Activated T-helper 17 cell treated with anti-CD3 and anti-CD28 coated beads, Interleukin-2, amount 50 U/mL, for 72 hours (primary cell): ENCODE measurements at regions not wholly inside any gene's neighbourhood (a gene's known extent, or its start where the extent isn't known, plus 50 kb on each side); places are given as distances from the start of the nearest gene placed in this dataset.
"Not testable (repeated sequence)": the region's sequence is repeated elsewhere in the genome, so short reads cannot be mapped to it uniquely, and the experiment has no call there.

Source experiments
- ATAC-seq: fragments of 150-1000 bp; cut with Tn5 transposase; replicated peaks from 2 replicates; pipeline ENCODE4 v1.10.0; 2021; ENCODE audit warnings: mild to moderate bottlenecking, moderate library complexity
- H3K27ac Mint-ChIP-seq: one replicate; pipeline ENCODE4 v1.8.0; 2022; ENCODE audit warnings: mixed read lengths
- H3K27me3 Mint-ChIP-seq: one replicate; pipeline ENCODE4 v1.8.0; 2022; ENCODE audit warnings: mixed read lengths
- H3K36me3 Mint-ChIP-seq: one replicate; pipeline ENCODE4 v1.8.0; 2022; ENCODE audit warnings: low read depth, mild to moderate bottlenecking, mixed read lengths
- H3K4me1 Mint-ChIP-seq: one replicate; pipeline ENCODE4 v1.8.0; 2022; ENCODE audit warnings: mixed read lengths
- H3K4me3 Mint-ChIP-seq: one replicate; pipeline ENCODE4 v1.8.0; 2022; ENCODE audit warnings: mild to moderate bottlenecking, mixed read lengths
- H3K9me3 Mint-ChIP-seq: one replicate; pipeline ENCODE4 v1.8.0; 2022; ENCODE audit warnings: mixed read lengths

DNA sequence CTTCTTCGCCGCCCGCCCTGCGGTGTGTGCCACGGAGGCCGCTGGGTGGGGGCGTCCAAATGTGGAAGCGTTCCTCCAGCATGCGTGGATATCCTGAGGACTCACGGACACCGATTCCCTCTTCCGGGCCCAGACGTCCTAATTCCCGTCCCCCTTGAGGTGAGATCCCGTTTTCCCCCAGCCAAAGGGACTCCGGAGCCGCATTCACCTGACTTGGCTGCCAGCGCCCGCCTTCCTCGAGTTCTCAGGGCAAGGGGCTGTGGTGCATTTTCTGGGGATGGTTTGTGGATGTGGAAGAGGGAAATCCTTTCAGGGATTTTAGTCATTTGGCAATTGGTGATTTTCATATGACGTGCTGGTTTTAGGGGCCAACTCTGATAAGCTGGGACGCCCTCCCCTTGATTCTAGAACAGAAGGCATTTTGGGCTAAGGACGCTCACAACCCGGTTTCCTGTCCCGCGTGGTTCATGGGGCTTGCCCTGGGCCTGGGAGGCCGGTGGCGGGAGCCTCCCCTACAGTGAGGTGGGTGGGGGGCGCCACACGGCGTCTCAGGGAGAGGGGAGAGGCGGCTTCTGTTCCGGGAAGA lies 165.4 kb downstream of the ACTR3B start:
- peaks cover 12% of the 10 kb centered on the region for H3K9me3 Mint-ChIP-seq
- H3K4me3 Mint-ChIP-seq: no peak overlapping the region
- H3K36me3 Mint-ChIP-seq: no peaks in the 10 kb centered on the region
- ATAC-seq: no peak
- H3K4me1 Mint-ChIP-seq: no peaks in the 10 kb centered on the region
- peaks cover 26% of the 10 kb centered on the region for H3K27me3 Mint-ChIP-seq
- H3K27ac Mint-ChIP-seq: no peak overlapping the region

DNA sequence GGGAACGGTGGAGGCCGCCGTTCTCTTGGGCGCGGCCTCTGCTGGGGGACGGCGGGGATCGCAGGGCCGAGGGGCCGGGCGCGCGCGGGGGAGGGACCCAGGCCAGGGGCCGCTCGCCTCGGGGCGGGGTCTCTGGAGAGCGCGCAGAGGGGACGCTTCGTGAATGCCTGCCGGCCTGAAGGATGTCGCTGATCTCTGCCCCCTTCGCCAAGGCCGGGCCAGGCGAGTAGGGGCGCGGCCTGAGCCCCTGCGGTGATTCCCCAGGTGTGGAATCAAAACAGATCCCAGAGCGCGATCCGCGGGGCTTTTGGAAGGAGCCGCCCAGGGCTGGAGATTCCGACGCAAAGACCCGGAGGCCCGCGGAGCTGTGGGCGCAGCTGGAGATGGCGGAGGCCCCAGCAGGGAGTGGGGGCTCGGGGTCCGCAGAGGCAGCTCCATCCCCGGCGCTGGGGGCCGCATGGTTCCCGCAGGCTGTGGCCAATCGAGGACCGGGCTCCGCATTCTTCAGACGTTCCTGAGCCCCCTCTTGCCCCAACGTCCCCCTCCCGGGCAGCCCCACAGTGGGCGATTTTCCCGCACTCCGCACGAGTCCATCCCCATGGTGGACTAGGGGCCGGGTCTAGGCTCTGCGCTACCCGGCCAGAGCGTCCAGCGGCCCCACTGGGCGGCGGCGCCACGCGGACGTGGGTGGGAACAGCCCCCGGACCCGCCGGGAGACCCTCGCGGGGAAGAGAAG lies 166.0 kb downstream of the ACTR3B start:
- ATAC-seq: no peak
- H3K36me3 Mint-ChIP-seq: no peaks in the 10 kb centered on the region
- H3K4me1 Mint-ChIP-seq: no peaks in the 10 kb centered on the region

DNA sequence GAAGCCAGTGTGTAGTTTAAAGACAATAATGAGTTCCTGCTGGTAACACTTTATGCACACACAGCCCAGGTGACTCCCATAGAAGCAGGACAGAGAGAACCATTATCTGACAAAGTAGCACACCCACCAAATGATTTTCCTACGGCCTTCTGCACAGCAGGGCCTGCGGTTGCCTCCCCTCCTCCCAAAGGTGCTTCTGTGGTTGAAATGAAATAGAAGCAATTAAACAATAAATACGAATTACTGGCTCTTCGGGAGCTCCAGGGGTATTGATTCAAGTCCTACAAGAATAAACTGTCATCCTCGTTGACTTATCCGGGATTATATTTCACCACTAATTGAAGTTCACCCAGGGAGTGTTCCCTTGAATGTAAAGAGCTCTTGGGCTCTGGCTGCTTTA lies 172.1 kb downstream of the ACTR3B start:
- ATAC-seq: no peak
- no peaks in the 10 kb centered on the region for H3K27me3 Mint-ChIP-seq
- no peak overlapping the region for H3K4me3 Mint-ChIP-seq
- no peaks in the 10 kb centered on the region for H3K4me1 Mint-ChIP-seq
- H3K36me3 Mint-ChIP-seq: no peaks in the 10 kb centered on the region
- no peak overlapping the region for H3K27ac Mint-ChIP-seq
- peaks cover 7% of the 10 kb centered on the region for H3K9me3 Mint-ChIP-seq

More for the DNA sequence above, 166.0 kb downstream of the ACTR3B start:
- peaks cover 14% of the 10 kb centered on the region for H3K9me3 Mint-ChIP-seq
- H3K27me3 Mint-ChIP-seq: peaks cover 26% of the 10 kb centered on the region
- H3K4me3 Mint-ChIP-seq: no peak overlapping the region
- H3K27ac Mint-ChIP-seq: no peak overlapping the region

DNA sequence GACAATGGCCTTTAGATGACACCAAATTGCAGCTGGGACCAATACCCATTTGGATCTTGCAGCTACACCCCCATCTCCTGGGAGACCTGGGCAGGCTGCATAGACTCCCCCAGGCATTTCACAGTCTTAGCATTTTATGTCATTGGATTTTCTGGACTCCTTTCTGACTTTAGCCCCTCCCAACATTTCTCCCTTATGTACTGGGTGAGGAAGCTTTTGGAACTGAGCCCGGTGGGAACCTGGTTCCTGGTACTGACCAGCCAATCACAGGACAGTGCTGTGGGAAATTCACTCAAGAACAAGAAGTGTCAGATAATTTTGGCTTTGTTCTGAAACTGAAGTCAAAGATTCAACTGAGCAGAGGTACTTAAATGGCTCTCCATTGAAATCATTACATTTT lies 177.7 kb downstream of the ACTR3B start:
- Mint-ChIP-seq H3K9me3 (no peaks in the 10 kb centered on the region), H3K27me3 (no peaks in the 10 kb centered on the region), H3K36me3 (no peaks in the 10 kb centered on the region), H3K27ac (no peak overlapping the region), H3K4me1 (no peaks in the 10 kb centered on the region), H3K4me3 (no peak overlapping the region)
- ATAC-seq: no peak

DNA sequence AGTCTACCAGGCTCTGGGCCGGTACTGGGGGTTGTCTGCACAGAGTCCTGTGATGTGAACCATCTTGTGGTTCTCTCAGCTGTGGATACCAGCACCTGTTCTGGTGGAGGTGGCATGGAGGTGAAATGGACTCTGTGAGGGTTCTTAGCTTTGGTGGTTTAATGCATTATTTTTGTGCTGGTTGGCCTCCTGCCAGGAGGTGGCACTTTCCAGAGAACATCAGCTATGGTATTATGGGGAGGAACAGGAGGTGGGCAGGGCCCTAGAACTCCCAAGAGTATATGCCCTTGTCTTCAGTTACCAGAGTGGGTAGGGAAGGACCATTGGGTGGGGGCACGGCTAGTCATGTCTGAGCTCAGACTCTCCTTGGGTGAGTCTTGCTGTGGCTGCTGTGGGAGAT lies 187.1 kb downstream of the ACTR3B start:
- H3K9me3 Mint-ChIP-seq, H3K4me1 Mint-ChIP-seq, H3K27ac Mint-ChIP-seq, H3K27me3 Mint-ChIP-seq, H3K36me3 Mint-ChIP-seq, H3K4me3 Mint-ChIP-seq, ATAC-seq: not testable (repeated sequence)

DNA sequence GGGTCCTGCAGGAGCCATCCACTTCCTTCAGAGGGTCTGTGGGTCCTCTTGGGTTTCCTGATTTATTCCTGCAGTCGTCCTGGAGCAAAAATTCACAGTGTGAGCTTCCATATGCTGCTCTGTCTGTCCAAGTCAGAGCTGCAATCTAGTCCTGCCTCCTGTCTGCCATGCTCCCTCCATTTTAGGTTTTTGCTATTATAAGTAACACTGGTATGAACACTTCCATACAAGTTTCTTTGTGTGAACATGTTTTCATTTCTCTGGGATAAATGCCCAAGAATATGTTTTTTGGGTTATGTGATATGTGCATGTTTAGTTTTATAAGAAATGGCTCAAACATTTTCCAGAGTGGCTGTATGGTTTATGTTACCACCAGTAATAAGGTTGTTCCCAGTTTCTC lies 188.1 kb downstream of the ACTR3B start:
- ATAC-seq: no peak
- no peaks in the 10 kb centered on the region for H3K36me3 Mint-ChIP-seq
- H3K4me3 Mint-ChIP-seq: no peak overlapping the region
- peaks cover 5% of the 10 kb centered on the region for H3K27me3 Mint-ChIP-seq
- peaks cover 5% of the 10 kb centered on the region for H3K9me3 Mint-ChIP-seq
- H3K4me1 Mint-ChIP-seq: no peaks in the 10 kb centered on the region
- H3K27ac Mint-ChIP-seq: no peak overlapping the region

DNA sequence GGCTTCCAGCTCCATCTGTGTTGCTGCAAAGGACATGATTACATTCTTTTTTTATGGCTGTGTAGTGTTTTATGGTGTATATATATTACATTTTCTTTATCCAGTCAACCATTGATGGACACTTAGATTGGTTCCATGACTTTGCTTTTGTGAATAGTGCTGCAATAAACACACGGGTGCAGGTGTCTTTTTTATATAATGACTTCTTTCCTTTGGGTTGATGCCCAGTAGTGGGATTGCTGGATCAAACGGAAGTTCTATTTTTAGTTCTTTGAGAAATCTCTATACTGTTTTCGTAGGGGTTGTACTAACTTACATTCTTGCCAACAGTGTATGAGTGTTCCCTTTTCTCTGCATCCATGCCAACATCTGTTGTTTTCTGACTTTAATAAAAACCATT lies 189.7 kb downstream of the ACTR3B start:
- H3K4me3 Mint-ChIP-seq: no peak overlapping the region
- H3K9me3 Mint-ChIP-seq: peaks cover 5% of the 10 kb centered on the region
- no peak overlapping the region for H3K27ac Mint-ChIP-seq
- no peaks in the 10 kb centered on the region for H3K36me3 Mint-ChIP-seq
- ATAC-seq: no peak
- peaks cover 5% of the 10 kb centered on the region for H3K27me3 Mint-ChIP-seq
- no peaks in the 10 kb centered on the region for H3K4me1 Mint-ChIP-seq

DNA sequence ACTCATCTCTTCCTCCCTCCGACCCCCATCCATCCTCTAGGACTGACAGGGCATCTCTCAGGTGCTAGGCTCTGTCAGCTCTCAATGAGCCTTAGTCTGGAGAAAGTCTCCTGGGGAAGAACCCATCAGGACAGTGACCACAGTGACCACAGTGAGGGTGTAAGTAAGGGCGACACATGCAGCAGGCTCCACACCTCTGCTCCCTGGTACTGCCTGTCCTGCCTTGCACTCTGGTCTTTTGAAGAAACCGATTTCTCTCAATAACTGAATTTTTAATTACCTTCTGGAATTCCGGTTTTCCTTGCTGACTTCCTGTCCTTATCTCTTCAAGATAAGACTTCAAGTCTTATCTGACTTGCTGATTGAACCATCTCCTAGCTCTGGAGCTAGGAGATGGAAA lies 190.2 kb downstream of the ACTR3B start:
- Mint-ChIP-seq H3K9me3 (peaks cover 5% of the 10 kb centered on the region), H3K27ac (no peak overlapping the region), H3K4me3 (no peak overlapping the region), H3K4me1 (no peaks in the 10 kb centered on the region), H3K36me3 (no peaks in the 10 kb centered on the region), H3K27me3 (peaks cover 5% of the 10 kb centered on the region)
- no peak for ATAC-seq

DNA sequence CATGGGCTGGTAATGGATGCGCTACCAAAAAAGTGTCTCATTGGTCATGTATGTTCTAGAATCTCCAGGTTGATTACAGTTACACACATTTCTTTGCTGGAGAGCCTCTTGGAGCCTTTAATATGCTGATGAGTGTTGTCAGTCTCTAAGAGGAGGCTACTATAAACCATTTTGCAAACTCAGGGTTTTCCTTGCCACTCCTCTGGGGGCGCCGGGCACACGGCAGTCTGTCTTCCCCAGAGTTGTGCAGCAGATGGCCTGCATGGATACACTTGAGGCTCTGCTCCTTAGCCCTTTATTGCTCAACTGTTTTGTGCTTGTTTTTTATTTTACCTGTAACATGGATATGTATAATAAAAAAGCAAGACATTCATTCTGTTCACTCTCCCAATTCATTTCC lies 196.5 kb downstream of the ACTR3B start:
- Mint-ChIP-seq H3K4me1 (no peaks in the 10 kb centered on the region), H3K9me3 (peaks cover 4% of the 10 kb centered on the region), H3K36me3 (no peaks in the 10 kb centered on the region), H3K27me3 (peaks cover 4% of the 10 kb centered on the region), H3K4me3 (no peak overlapping the region), H3K27ac (no peak overlapping the region)
- ATAC-seq: no peak

DNA sequence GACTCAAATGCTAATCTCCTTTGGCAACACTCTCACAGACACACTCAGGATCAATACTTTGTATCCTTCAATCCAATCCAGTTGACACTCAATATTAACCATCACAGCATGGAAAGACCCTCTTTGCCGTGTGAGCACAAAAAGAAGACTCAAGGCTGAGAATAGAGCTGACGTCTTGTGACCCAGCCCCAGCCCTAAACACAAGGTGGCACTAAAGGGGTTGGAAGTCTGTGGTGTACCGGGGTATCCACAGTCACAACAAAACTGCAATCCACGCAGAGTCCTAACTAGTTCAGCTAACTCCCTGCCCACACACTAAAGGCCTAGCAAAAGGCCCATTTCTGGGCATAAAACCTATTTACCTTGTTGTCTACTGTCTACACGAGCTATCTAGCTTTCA lies 200.1 kb downstream of the ACTR3B start:
- no peaks in the 10 kb centered on the region for H3K4me1 Mint-ChIP-seq

DNA sequence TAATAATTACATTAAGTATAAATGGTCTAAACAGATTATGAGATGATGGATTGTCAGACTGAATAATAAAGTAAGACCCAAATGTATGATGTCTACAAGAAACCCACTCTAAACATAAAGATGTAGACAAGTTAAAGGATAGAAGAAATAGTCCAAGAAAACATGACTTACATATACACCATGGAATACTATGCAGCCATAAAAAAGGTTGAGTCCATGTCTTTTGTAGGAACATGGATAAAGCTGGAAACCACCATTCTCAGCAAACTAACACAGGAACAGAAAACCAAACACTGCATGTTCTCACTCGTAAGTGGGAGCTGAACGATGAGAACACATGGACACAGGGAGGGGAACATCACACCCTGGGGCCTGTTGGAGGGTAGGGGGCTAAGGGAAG lies 202.2 kb downstream of the ACTR3B start:
- H3K27ac Mint-ChIP-seq, H3K9me3 Mint-ChIP-seq, H3K4me1 Mint-ChIP-seq, ATAC-seq, H3K4me3 Mint-ChIP-seq, H3K27me3 Mint-ChIP-seq, H3K36me3 Mint-ChIP-seq: not testable (repeated sequence)

More for the DNA sequence above, 200.1 kb downstream of the ACTR3B start:
- H3K9me3 Mint-ChIP-seq: peaks cover 7% of the 10 kb centered on the region
- ATAC-seq: no peak
- H3K27me3 Mint-ChIP-seq: peaks cover 4% of the 10 kb centered on the region
- H3K27ac Mint-ChIP-seq: no peak overlapping the region
- no peak overlapping the region for H3K4me3 Mint-ChIP-seq
- no peaks in the 10 kb centered on the region for H3K36me3 Mint-ChIP-seq

DNA sequence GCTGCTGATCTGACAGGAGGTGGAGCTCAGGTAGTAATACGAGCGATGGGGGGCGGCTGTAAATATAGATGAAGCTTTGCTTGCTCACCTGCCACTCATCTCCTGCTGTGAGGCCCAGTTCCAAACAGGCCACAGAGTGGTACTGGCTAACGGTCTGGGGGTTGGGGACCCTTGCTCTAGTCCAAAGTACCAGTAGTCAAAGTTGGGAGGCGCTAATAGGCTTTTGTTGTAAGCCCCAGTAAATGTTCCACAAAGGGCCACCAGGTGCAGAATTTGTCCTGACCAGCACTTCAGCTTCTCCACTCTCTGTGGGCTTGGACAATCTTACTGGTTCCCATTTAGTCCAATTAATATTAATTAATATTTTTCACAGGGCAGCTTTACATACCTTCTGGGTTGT lies 206.6 kb downstream of the ACTR3B start:
- Mint-ChIP-seq H3K9me3 (peaks cover 7% of the 10 kb centered on the region), H3K36me3 (no peaks in the 10 kb centered on the region), H3K27me3 (no peaks in the 10 kb centered on the region), H3K27ac (no peak overlapping the region), H3K4me3 (no peak overlapping the region), H3K4me1 (no peaks in the 10 kb centered on the region)
- no peak for ATAC-seq

DNA sequence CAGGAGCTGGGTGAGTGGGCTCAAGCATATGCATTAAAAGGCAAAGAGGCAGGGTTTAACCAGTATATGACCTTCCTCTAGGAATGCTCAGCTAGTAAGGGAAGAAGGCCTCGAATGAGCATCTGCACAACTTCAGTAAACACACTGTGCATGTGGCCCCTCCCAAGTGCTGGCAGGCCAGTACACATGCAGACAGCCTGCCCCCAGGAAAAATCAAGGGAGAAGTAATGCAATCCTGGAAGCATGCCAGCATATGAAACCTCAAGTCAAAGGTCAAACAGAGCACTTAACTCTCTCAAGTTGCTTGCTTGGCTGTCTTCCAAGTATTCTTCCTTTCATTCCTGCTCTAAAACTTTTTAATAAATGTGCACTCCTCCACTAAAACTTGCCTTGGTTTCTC lies 208.4 kb downstream of the ACTR3B start:
- H3K4me3 Mint-ChIP-seq: no peak overlapping the region
- H3K27me3 Mint-ChIP-seq: peaks cover 4% of the 10 kb centered on the region
- ATAC-seq: no peak
- H3K27ac Mint-ChIP-seq: no peak overlapping the region
- H3K36me3 Mint-ChIP-seq: no peaks in the 10 kb centered on the region
- H3K4me1 Mint-ChIP-seq: no peaks in the 10 kb centered on the region
- H3K9me3 Mint-ChIP-seq: no peaks in the 10 kb centered on the region

DNA sequence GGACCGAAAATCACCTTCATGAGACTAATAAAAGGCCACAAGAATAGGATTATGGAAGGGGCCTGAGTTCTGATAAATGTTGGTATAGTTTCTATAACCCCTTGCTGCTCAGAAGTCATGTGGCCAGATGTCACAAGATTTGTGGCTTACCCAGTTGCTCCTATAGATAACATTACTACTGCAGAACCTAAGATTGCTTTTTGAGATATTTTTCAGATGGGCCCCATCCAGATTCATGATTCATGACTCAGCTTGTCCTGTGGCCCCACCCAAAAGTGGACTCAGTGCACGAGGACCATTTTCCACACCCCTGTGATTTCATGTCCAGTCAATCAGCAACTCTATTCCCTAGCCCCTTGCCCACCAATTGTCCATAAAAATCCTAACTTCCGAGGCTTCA lies 209.0 kb downstream of the ACTR3B start:
- H3K4me1 Mint-ChIP-seq: no peaks in the 10 kb centered on the region
- H3K27me3 Mint-ChIP-seq: peaks cover 4% of the 10 kb centered on the region
- H3K36me3 Mint-ChIP-seq: no peaks in the 10 kb centered on the region
- H3K9me3 Mint-ChIP-seq: no peaks in the 10 kb centered on the region
- H3K4me3 Mint-ChIP-seq: no peak overlapping the region
- no peak for ATAC-seq
- H3K27ac Mint-ChIP-seq: no peak overlapping the region

DNA sequence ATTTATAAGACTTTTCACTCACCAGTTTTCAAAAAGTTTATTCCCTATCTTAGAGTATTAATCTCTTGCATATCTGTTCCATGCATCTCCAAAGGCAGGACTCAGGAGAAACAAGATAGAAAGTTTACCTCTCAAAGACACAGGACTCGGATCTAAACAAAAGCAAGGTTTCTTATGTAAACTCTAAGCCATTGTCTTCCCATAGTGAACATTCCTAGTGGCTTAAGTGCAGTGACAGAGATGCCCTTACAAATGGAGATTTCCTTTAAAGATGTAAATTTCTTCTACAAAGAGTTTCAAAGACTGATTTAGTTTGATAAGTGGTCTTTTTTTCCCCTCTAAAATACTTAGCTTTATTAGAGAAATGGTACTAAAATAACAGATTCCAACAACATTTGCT lies 209.8 kb downstream of the ACTR3B start:
- H3K27me3 Mint-ChIP-seq: peaks cover 4% of the 10 kb centered on the region
- no peak for ATAC-seq
- H3K27ac Mint-ChIP-seq: no peak overlapping the region

More for the DNA sequence above, 209.8 kb downstream of the ACTR3B start:
- H3K36me3 Mint-ChIP-seq: no peaks in the 10 kb centered on the region
- H3K4me1 Mint-ChIP-seq: no peaks in the 10 kb centered on the region
- no peaks in the 10 kb centered on the region for H3K9me3 Mint-ChIP-seq
- H3K4me3 Mint-ChIP-seq: no peak overlapping the region
